Esophagus muscularis mucosa (tissue), 3 donors: ENCODE measurements at regions not wholly inside any gene's neighbourhood (a gene's known extent, or its start where the extent isn't known, plus 50 kb on each side); places are given as distances from the start of the nearest gene placed in this dataset.

ENCODE experiments used
- POLR2A ChIP-seq: fragments of 450-650 bp; IDR thresholded peaks from one replicate; pipeline ENCODE4 v1.6.1; 2017; ENCODE audit warnings: antibody characterized with exemption, moderate library complexity, mild to moderate bottlenecking, low read depth
- POLR2AphosphoS5 ChIP-seq, 2 donors: sonication (generic); formaldehyde crosslinking; IDR thresholded peaks; one replicate each; pipeline ENCODE4 v1.6.1; 2017; ENCODE audit warnings: antibody characterized with exemption in 2 of 2
- TF ChIP-seq, protein P1 (sequence below), 3 experiments: fragments of 200-600 bp in 2 of 3; fragments of 450-650 bp in 1 of 3; sonication (generic) in 2 of 3; IDR thresholded peaks; one replicate each; pipeline ENCODE4 v1.5.1; 2017 to 2019; ENCODE audit warnings: antibody characterized with exemption in 3 of 3, mild to moderate bottlenecking in 2 of 3, moderate library complexity in 1 of 3

DNA sequence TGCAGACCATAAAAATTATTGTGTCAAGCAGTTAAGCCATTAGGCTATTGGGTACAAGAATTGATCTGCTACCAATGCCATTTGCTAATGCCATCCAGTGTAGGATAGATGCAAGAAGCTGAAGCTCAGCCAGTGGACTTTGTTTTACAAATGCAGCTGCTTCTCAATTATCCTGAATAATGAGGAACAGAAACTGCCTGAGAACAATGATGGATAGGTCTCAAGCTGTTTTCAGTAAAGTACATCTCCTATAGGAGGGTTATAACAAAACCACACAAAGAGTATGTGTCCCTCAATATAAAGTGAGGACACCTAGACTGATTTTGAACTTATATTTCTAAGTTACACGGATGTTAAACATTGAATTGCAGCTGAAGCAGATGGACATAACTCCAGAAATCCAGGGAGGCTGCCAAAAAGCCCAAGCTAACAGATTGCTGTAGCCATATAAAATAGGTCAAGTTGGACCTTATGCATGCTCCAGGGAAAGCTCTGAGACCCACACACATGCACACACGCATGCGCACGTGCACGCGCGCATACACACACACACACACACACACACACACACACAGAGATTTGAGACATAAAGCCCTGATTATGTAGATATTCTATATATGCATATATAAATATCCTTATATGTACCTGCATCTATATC lies 482.7 kb upstream of the CD180 start:
- no peak for TF ChIP-seq POLR2A
- TF ChIP-seq, protein P1, sequence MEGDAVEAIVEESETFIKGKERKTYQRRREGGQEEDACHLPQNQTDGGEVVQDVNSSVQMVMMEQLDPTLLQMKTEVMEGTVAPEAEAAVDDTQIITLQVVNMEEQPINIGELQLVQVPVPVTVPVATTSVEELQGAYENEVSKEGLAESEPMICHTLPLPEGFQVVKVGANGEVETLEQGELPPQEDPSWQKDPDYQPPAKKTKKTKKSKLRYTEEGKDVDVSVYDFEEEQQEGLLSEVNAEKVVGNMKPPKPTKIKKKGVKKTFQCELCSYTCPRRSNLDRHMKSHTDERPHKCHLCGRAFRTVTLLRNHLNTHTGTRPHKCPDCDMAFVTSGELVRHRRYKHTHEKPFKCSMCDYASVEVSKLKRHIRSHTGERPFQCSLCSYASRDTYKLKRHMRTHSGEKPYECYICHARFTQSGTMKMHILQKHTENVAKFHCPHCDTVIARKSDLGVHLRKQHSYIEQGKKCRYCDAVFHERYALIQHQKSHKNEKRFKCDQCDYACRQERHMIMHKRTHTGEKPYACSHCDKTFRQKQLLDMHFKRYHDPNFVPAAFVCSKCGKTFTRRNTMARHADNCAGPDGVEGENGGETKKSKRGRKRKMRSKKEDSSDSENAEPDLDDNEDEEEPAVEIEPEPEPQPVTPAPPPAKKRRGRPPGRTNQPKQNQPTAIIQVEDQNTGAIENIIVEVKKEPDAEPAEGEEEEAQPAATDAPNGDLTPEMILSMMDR (IDR thresholded peaks at IDR 0.05) = no peak
- TF ChIP-seq POLR2AphosphoS5 (IDR thresholded peaks at IDR 0.05) = no peak
